ENCODE measurements at regions not wholly inside any gene's neighbourhood (a gene's known extent, or its start where the extent isn't known, plus 50 kb on each side); places are given as distances from the start of the nearest gene placed in this dataset.
"Not testable (repeated sequence)": the region's sequence is repeated elsewhere in the genome, so short reads cannot be mapped to it uniquely, and the experiment has no call there.

DNA sequence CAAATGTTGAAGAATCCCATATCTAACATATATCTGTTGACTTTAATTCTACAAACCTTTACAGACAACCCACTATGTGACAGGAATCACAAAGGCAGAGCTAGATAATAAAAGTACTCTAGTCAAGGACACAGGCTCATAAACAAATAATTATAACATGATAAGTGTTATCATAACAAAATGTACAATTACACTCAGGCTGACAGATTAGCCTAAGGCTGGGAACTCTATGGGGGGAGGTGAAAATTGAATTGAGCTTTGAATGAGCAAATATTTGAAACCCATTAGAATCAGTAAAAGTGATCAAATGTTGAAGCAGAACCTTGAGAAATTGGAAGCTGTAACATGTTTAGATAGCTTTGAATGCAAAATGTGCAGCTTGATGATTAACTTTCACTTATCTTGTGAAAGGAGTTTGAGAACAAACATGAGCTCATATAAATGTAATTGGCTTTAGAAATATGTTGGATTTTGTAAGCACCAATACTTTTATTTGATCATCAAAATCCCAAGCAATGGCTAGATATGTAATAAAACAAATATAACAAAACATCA, 970.2 kb downstream of the SORCS3 start:
- no peak for DNase-seq

DNA sequence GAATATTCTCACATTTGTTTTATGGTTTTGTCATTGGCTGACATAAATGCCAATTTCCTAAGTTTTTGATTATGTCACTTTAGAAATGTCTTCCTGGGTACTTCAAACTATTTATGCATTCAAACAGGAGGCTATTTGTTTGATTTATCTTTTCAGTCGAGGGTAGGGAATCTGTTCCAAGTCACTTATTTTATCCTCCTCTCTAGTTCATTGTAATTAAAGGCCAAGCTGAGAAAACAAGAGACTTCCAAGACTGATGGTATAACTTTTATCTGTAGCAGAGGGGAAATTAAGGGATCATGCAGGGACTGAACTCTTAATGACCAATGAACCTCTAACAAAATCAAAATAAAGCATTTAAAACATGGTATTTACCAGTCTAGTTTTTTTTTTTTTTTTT, 968.4 kb downstream of the SORCS3 start:
- no peak for DNase-seq

- DNase-seq, result no peak
Measured at GRCh38 chr10:105605918-105606317, 964.8 kb downstream of the SORCS3 start.

- no peak for DNase-seq
Measured at GRCh38 chr10:105605104-105605503, 964.0 kb downstream of the SORCS3 start.

DNA sequence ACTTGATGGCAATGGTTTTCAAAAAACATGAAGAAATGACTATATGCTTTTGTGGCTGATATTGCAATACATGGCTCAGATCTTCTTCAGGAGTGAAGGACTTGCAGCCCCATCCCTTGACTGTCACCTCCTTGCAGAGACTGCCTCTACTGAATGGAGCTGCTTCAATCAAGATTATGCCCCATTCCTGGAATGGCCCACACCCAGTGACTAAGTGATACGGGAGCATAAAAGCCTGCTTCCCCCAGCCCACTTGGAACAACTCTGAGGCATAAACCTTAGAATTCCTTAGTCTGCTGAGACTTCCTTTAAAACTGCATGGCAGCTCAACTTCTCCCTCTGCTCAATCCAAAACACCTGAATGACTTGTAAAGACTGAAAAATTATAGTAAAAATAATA, 957.1 kb downstream of the SORCS3 start:
- no peak for DNase-seq

GRCh38 chr10:105597312-105597711, 956.2 kb downstream of the SORCS3 start:
- DNase-seq, result peak; percentile 9

DNA sequence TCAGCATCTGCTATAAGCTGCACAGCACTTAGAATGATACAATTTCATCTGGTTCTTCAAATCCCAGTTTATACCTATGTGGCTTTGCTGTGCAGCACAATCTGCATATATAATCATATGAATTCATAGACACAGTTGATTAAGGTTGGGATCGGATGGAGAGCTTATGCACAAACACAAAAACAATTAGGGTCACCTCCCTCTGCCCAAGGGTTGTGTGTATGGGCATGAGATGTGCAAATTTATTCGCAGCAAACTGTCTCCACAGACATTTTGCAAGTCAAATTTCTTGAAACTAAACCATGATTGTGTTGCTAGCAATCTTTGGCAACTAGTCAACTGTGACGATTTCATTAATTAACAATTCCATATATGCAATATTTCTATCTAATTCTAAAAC, 955.7 kb downstream of the SORCS3 start:
- no peak for DNase-seq

GRCh38 chr10:105594296-105594695, 953.2 kb downstream of the SORCS3 start:
- no peak for DNase-seq

GRCh38 chr10:105592468-105592867, 951.4 kb downstream of the SORCS3 start:
- DNase-seq, result peak; percentile 0

DNA sequence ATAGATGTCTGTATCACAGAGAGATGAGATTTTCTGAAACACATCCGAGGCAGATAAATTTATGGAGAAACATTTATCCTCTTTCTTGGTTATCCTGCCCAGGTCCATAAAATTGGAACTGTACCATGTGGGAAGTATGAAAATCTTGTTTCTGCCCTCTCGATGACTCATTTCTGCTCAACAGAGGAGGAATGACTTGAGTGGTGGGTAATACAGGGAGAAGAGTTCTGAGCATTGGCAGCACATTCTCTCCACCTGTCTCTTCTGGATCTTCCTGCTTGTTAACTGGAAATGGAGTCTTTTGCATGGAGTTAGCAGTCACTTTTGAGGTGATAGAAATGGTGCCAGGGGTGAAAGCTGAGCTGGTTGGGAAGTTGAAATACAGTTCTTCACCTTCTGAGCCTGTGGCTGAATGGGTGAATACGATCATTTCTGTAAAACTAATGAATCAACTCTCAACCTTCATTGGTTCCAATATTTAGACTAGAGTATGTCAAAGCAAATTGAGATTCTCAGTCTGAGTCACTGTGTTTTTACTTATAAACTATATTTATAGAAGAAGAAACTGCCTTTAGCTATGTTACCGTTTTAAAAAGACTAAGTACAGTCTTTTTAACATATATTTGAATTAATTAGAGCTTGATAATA, 945.5 kb downstream of the SORCS3 start:
- no peak for DNase-seq

GRCh38 chr10:105585753-105586152, 944.7 kb downstream of the SORCS3 start:
- DNase-seq, result peak; percentile 59

DNA sequence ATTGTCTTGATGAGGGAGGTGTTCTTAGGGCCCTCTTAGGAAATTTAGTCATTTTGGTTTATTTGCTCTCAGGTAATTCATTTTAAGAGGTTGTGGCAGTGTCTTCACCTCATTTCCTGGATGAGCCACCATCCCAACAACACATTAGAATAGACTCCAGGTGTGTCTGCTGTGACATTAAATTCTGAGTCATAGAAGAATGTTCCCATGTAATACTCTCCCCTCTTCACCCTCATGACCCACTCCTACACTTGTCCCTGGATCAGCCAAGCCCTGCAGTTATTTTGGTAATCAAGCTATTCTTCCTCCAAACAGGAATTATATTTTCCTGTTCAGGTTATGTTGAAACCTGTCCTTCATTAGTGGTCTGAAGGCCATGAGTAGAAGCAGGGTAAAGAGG, 944.1 kb downstream of the SORCS3 start:
- DNase-seq, result no peak

- no peak for DNase-seq
Measured at GRCh38 chr10:105579112-105579511, 938.0 kb downstream of the SORCS3 start.

DNA sequence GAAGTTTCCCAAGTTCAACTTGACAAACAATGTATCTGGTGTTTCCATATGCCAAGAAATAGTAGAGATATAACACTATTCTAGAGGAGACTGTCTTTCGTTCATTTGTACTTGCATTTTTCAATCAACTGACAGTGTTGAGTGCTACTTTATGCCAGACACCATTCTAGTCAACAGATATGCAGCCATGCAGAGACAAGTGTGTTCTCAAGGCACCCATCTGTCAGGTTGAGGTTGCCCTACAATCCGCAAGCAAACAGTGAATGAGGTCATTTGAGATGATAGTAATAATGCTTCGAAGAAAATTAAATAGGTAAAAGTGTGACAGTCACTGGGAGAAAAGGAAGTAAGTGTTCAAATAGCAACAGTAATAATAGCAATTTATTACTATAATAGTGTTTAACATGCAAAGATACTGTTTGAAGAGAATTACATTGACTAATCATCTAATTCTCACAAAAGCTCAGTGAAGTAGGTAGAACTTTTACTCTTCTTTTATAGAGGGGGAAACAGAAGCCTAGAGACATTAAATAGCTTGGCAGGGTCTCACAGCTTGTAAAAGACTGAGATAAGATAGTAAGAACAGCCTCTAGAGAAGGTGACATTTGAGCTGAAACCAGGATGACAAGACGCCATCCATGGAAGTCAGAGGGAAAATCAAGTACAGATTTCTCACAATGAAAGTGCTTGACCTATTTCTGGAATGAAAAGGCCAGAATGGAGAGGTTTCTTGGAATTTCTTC, 936.9 kb downstream of the SORCS3 start:
- DNase-seq, result no peak

- no peak for DNase-seq
Measured at GRCh38 chr10:105559333-105560097, 918.4 kb downstream of the SORCS3 start.

- not testable (repeated sequence) for DNase-seq
Measured at GRCh38 chr10:105550453-105550852, 909.4 kb downstream of the SORCS3 start.

GRCh38 chr10:105549731-105550130, 908.6 kb downstream of the SORCS3 start:
- DNase-seq, result no peak

DNA sequence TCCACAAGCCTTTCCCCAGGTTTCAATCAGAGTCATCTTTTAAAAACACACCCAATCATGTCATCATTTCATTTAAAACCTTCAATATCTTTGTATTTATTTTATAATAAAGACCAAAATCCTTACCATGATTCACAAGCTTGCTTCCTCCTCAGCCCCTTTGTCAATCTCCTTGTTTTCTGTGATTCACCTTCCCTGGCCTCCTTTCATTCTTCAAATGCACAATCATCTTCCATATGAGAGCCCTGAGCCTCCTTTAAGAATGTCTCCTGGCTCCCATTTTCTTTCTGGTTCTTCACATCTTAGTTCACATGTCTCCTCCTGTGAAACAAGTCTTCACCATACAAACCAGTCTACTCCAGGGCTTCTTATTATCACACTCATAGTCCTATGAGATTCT, 904.0 kb downstream of the SORCS3 start:
- no peak for DNase-seq

- DNase-seq, result no peak
Measured at GRCh38 chr10:105540381-105540780, 899.3 kb downstream of the SORCS3 start.

GRCh38 chr10:105538874-105539273, 897.8 kb downstream of the SORCS3 start:
- DNase-seq, result no peak

DNA sequence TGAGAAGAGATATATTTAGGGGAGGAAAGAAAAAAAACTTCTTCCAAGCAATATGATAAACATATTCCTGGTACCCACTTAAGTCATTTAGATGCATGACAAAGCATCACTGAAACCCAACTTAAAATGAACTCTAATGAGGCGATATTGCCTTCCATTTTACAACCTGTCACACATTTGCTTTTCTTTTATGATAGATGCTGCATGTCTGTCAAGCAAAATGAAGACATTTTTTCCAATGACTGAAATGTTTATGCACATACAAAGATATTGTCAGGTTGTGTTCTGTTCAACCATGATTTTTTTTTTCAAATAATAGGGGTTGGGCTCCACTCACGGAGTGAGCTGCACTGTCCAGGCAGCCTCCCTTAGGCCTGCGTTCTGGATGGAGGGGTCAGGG, 894.4 kb downstream of the SORCS3 start:
- DNase-seq, result no peak

DNA sequence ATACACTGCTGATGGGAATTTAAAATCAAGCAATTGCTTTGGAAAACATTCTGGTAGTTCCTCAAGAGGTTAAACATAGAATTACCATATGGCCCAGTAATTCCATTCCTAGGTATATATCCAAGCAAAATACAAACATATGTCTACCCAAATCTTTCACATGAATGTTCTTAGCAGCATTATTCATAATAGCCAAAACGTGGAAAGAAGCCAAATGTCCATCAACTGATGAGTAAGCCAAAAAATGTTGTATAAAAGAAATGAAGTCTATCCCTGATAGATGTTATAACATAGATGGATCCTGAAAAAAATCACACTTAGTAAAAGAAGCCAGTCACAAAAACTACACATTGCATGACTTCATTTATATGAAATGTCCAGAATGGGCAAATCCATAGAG, 893.0 kb downstream of the SORCS3 start:
- no peak for DNase-seq

GRCh38 chr10:105516511-105516910, 875.4 kb downstream of the SORCS3 start:
- DNase-seq, result no peak

All from fibroblast of skin of abdomen (primary cell).